ENCODE measurements at regions not wholly inside any gene's neighbourhood (a gene's known extent, or its start where the extent isn't known, plus 50 kb on each side); places are given as distances from the start of the nearest gene placed in this dataset.

DNA sequence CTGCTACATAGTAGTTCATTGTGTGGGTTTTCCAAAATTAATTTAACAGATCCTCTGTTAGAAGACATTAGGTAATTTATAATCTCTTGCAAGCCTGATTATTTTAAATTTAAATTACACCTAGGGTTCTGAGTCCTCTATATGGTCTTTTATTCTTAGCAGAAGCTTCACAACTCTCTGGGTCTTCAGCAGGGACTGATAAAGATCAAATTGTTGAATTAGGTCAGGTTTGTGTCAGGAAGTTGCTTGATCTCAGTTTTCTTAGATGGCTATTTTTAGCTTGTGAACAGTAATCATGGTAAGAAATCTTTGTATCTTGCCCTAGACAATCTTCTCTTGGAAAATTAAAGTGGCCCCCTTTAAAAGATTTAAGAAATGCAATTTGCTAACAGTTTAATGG is 183.1 kb upstream of the HDAC9 start:
- Histone ChIP-seq H3K27me3 (ENCODE audit: low read length) (no peaks in the 10 kb centered on the region), H3K4me1 (ENCODE audit: insufficient read depth, low read length) (peaks cover 7% of the 10 kb centered on the region; the same call in 1 of the 2 replicates), H2AFZ (ENCODE audit: low read length) (no peak overlapping the region), H4K20me1 (ENCODE audit: low read length) (no peaks in the 10 kb centered on the region), H3K4me3 (ENCODE audit: low read length) (no peak overlapping the region), H3F3A (ENCODE audit: low read length, unreplicated experiment) (no peaks in the 10 kb centered on the region), H3K9me3 (ENCODE audit: low read length) (no peaks in the 10 kb centered on the region), H3K4me2 (ENCODE audit: low read length) (no peak overlapping the region), H3K9ac (ENCODE audit: low read length) (no peak overlapping the region), H3K9me2 (replicated peaks; ENCODE audit: low read length) (no peaks in the 10 kb centered on the region), H3K36me3 (ENCODE audit: low read depth, low read length) (no peaks in the 10 kb centered on the region), H3K27ac (ENCODE audit: low read length) (no peak overlapping the region), H3K79me2 (ENCODE audit: low read length) (no peaks in the 10 kb centered on the region)
- ChIA-PET CTCF (no interaction called here), POLR2A (ENCODE audit: unreplicated experiment) (no interaction called here)
- ATAC-seq (no peak), DNase-seq (no peak)
- BruUV-seq (replicated peaks) = no TSS peak
- intact Hi-C loops (cut with micrococcal nuclease) = no loop called here
- no peak for TF ChIP-seq CTCF (conservative IDR thresholded peaks at IDR 0.05; ENCODE audit: low read depth, low read length)
- TF ChIP-seq EZH2phosphoT487 (IDR thresholded peaks at IDR 0.05; ENCODE audit: borderline replicate concordance, low read length) = no peak
- no peak for TF ChIP-seq EZH2 (IDR thresholded peaks at IDR 0.05; ENCODE audit: low read length, unreplicated experiment)

- H3K9me3 ChIP-seq (ENCODE audit: low read length) = no peaks in the 10 kb centered on the region
- DNase-seq (peak; percentile 19), ATAC-seq (peak; percentile 64)
- H3K9me2 ChIP-seq (replicated peaks; ENCODE audit: low read length) = no peaks in the 10 kb centered on the region
- H3K36me3 ChIP-seq (ENCODE audit: low read depth, low read length) = no peaks in the 10 kb centered on the region
- no peak overlapping the region for H3K9ac ChIP-seq (ENCODE audit: low read length)
- no peaks in the 10 kb centered on the region for H3F3A ChIP-seq (ENCODE audit: low read length, unreplicated experiment)
- H2AFZ ChIP-seq (ENCODE audit: low read length) = no peak overlapping the region
- intact Hi-C loops (cut with micrococcal nuclease) = no loop called here
- TF ChIP-seq CTCF (conservative IDR thresholded peaks at IDR 0.05; ENCODE audit: low read depth, low read length) (no peak), EZH2 (IDR thresholded peaks at IDR 0.05; ENCODE audit: low read length, unreplicated experiment) (no peak), EZH2phosphoT487 (IDR thresholded peaks at IDR 0.05; ENCODE audit: borderline replicate concordance, low read length) (no peak)
- ChIA-PET CTCF (no interaction called here), POLR2A (ENCODE audit: unreplicated experiment) (no interaction called here)
- no peak overlapping the region for H3K4me3 ChIP-seq (ENCODE audit: low read length)
- H3K79me2 ChIP-seq (ENCODE audit: low read length) = no peaks in the 10 kb centered on the region
- no peak overlapping the region for H3K27ac ChIP-seq (ENCODE audit: low read length)
- H3K27me3 ChIP-seq (ENCODE audit: low read length) = no peaks in the 10 kb centered on the region
- peaks cover 10% of the 10 kb centered on the region; the same call in 1 of the 2 replicates for H3K4me1 ChIP-seq (ENCODE audit: insufficient read depth, low read length)
- H3K4me2 ChIP-seq (ENCODE audit: low read length) = no peak overlapping the region
- BruUV-seq (replicated peaks) = no TSS peak
- no peaks in the 10 kb centered on the region for H4K20me1 ChIP-seq (ENCODE audit: low read length)
These were observed 181.6 kb upstream of the HDAC9 start for GRCh38 chr7:18313965-18314364.

DNA sequence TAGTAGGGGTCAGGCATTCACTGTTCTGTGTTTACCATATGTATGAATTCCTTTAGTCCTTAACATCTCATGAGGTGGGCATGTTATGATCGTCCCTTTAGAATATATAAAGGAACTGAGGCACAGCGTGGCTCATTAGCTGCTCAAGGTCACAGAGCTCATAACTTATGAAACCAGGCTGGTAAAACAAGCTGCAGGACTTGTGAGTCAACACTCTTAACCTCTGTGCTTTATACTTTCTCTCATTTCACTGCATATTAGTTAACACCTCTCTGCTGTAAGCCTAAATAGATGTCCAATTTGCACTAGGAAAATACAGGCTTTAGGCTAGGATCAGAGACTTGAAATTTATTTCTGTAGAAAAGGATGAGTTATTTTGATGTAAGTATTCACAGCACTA is 180.3 kb upstream of the HDAC9 start:
- Histone ChIP-seq H3K36me3 (ENCODE audit: low read depth, low read length) (no peaks in the 10 kb centered on the region), H3K9ac (ENCODE audit: low read length) (no peak overlapping the region), H3K27ac (ENCODE audit: low read length) (no peak overlapping the region), H4K20me1 (ENCODE audit: low read length) (no peaks in the 10 kb centered on the region), H3K4me1 (ENCODE audit: insufficient read depth, low read length) (peaks cover 13% of the 10 kb centered on the region), H3K9me2 (replicated peaks; ENCODE audit: low read length) (no peaks in the 10 kb centered on the region), H3F3A (ENCODE audit: low read length, unreplicated experiment) (no peaks in the 10 kb centered on the region), H3K79me2 (ENCODE audit: low read length) (no peaks in the 10 kb centered on the region), H3K27me3 (ENCODE audit: low read length) (no peaks in the 10 kb centered on the region), H2AFZ (ENCODE audit: low read length) (no peak overlapping the region), H3K4me3 (ENCODE audit: low read length) (no peak overlapping the region), H3K9me3 (ENCODE audit: low read length) (no peaks in the 10 kb centered on the region), H3K4me2 (ENCODE audit: low read length) (no peak overlapping the region)
- BruUV-seq (replicated peaks) = no TSS peak
- CTCF ChIA-PET = interaction anchor here (0.6 kb wide), 1 partner anchor 101 kb away, joined by 4 read pairs; no protein-coding TSS in a partner anchor
- no peak for TF ChIP-seq EZH2 (IDR thresholded peaks at IDR 0.05; ENCODE audit: low read length, unreplicated experiment)
- no peak for TF ChIP-seq EZH2phosphoT487 (IDR thresholded peaks at IDR 0.05; ENCODE audit: borderline replicate concordance, low read length)
- no peak for TF ChIP-seq CTCF (conservative IDR thresholded peaks at IDR 0.05; ENCODE audit: low read depth, low read length)
- DNase-seq (no peak), ATAC-seq (peak; percentile 39)
- POLR2A ChIA-PET (ENCODE audit: unreplicated experiment) = no interaction called here
- intact Hi-C loops (cut with micrococcal nuclease) = no loop called here
